ENCODE measurements at regions not wholly inside any gene's neighbourhood (a gene's known extent, or its start where the extent isn't known, plus 50 kb on each side); places are given as distances from the start of the nearest gene placed in this dataset.

GRCh38 chr5:3300726-3301125 lies 294.9 kb upstream of the IRX1 start:
- Histone ChIP-seq H3K4me3 (no peak overlapping the region), H4K20me1 (ENCODE audit: insufficient read depth) (no peaks in the 10 kb centered on the region), H3K4me2 (ENCODE audit: unreplicated experiment) (no peak overlapping the region), H3F3A (ENCODE audit: insufficient read depth) (no peaks in the 10 kb centered on the region), H3K9me3 (ENCODE audit: low read depth) (no peaks in the 10 kb centered on the region), H2AFZ (no peak overlapping the region), H3K4me1 (ENCODE audit: insufficient read depth) (no peaks in the 10 kb centered on the region), H3K36me3 (ENCODE audit: low read depth) (no peaks in the 10 kb centered on the region), H3K27ac (no peak overlapping the region), H3K9ac (no peak overlapping the region), H3K9me2 (ENCODE audit: insufficient read depth) (no peaks in the 10 kb centered on the region), H3K79me2 (ENCODE audit: insufficient read depth) (no peaks in the 10 kb centered on the region), H3K27me3 (replicated peaks; ENCODE audit: insufficient read depth) (no peaks in the 10 kb centered on the region)
- DNase-seq: no peak
- WGBS, 2 experiments (ENCODE audit: low coverage in 1 of 2, low lambda C conversion rate in 2 of 2, missing lambda C conversion rate in 2 of 2): 66 to 74% methylated on average over 13 of the region's 13 CpGs
- in situ Hi-C loops (cut with MboI): no loop called here
- TF ChIP-seq EZH2phosphoT487 (IDR thresholded peaks at IDR 0.05; ENCODE audit: insufficient read depth, low read depth) (no peak), EZH2 (IDR thresholded peaks at IDR 0.05; ENCODE audit: insufficient read depth, poor library complexity, severe bottlenecking) (no peak)

DNA sequence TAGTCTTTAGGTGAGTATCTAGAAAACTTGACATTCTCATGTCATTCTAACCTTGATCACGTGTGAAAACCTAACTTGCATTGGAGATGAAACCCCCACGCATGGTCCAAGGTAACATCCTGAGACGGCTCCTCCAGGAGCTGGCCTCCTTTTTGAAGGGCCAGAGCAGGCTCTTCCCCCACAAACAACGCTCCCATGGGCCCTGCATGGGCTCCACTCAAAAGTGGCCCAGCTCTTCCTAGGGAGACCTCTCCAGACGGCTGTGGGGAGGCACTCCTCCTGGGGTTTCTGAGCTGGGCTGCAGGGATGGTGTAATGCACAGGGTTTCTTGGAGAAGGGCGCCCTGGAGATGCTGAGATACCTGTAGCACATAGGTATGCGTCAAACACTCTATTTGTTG lies 296.2 kb upstream of the IRX1 start:
- in situ Hi-C loops (cut with MboI): no loop called here
- TF ChIP-seq EZH2 (IDR thresholded peaks at IDR 0.05; ENCODE audit: insufficient read depth, poor library complexity, severe bottlenecking): no peak
- no peak for TF ChIP-seq EZH2phosphoT487 (IDR thresholded peaks at IDR 0.05; ENCODE audit: insufficient read depth, low read depth)
- Histone ChIP-seq H3K9me3 (ENCODE audit: low read depth) (no peaks in the 10 kb centered on the region), H3K4me2 (ENCODE audit: unreplicated experiment) (no peak overlapping the region), H3K36me3 (ENCODE audit: low read depth) (no peaks in the 10 kb centered on the region), H3K4me3 (no peak overlapping the region), H3K9ac (no peak overlapping the region), H4K20me1 (ENCODE audit: insufficient read depth) (no peaks in the 10 kb centered on the region), H3K79me2 (ENCODE audit: insufficient read depth) (no peaks in the 10 kb centered on the region), H3K4me1 (ENCODE audit: insufficient read depth) (no peaks in the 10 kb centered on the region), H3K27ac (no peak overlapping the region), H3K9me2 (ENCODE audit: insufficient read depth) (no peaks in the 10 kb centered on the region), H2AFZ (no peak overlapping the region), H3K27me3 (replicated peaks; ENCODE audit: insufficient read depth) (no peaks in the 10 kb centered on the region), H3F3A (ENCODE audit: insufficient read depth) (no peaks in the 10 kb centered on the region)
- DNase-seq: no peak
- 50 to 53% methylated on average over 7 of the region's 7 CpGs for WGBS, 2 experiments (ENCODE audit: low coverage in 1 of 2, low lambda C conversion rate in 2 of 2, missing lambda C conversion rate in 2 of 2)

- H3K9me3 ChIP-seq (ENCODE audit: low read depth): no peaks in the 10 kb centered on the region
- in situ Hi-C loops (cut with MboI): no loop called here
- TF ChIP-seq EZH2 (IDR thresholded peaks at IDR 0.05; ENCODE audit: insufficient read depth, poor library complexity, severe bottlenecking) (no peak), EZH2phosphoT487 (IDR thresholded peaks at IDR 0.05; ENCODE audit: insufficient read depth, low read depth) (no peak)
Measured at GRCh38 chr5:3297853-3298252, 297.8 kb upstream of the IRX1 start.

DNA sequence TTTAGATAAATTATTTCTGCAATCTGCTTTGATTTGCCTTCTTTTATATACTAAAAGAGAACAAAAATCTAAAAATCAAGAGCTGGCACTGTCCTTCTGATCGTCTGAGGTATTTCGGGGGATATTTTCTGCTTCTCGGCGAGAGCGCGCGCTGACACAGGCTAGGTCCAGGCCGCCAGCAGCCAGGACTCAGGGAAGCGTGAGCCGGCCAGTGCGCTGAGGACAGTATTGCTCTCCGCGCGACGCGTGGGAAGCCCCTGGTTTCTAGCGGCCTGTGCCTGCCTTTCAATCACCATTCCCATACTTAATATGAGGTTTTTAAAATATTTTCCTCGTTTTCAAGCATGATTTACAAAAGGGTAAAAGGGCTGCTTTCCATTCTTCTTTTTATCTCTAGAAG lies 307.3 kb upstream of the IRX1 start:
- Histone ChIP-seq H3K36me3 (ENCODE audit: low read depth) (no peaks in the 10 kb centered on the region), H3K79me2 (ENCODE audit: insufficient read depth) (no peaks in the 10 kb centered on the region), H3F3A (ENCODE audit: insufficient read depth) (no peaks in the 10 kb centered on the region), H3K4me1 (ENCODE audit: insufficient read depth) (no peaks in the 10 kb centered on the region), H4K20me1 (ENCODE audit: insufficient read depth) (no peaks in the 10 kb centered on the region), H3K4me3 (no peak overlapping the region), H3K4me2 (ENCODE audit: unreplicated experiment) (no peak overlapping the region), H3K9me3 (ENCODE audit: low read depth) (no peaks in the 10 kb centered on the region), H3K9ac (no peak overlapping the region), H3K27ac (no peak overlapping the region), H3K27me3 (replicated peaks; ENCODE audit: insufficient read depth) (no peaks in the 10 kb centered on the region), H2AFZ (no peak overlapping the region), H3K9me2 (ENCODE audit: insufficient read depth) (no peaks in the 10 kb centered on the region)
- TF ChIP-seq EZH2 (IDR thresholded peaks at IDR 0.05; ENCODE audit: insufficient read depth, poor library complexity, severe bottlenecking) (no peak), EZH2phosphoT487 (IDR thresholded peaks at IDR 0.05; ENCODE audit: insufficient read depth, low read depth) (no peak)
- in situ Hi-C loops (cut with MboI): no loop called here
- no peak for DNase-seq
- WGBS, 2 experiments (ENCODE audit: low coverage in 1 of 2, low lambda C conversion rate in 2 of 2, missing lambda C conversion rate in 2 of 2): 79 to 84% methylated on average over 18 of the region's 18 CpGs

More at GRCh38 chr5:3297853-3298252, 297.8 kb upstream of the IRX1 start:
- Histone ChIP-seq H3K27ac (no peak overlapping the region), H2AFZ (no peak overlapping the region), H3K36me3 (ENCODE audit: low read depth) (no peaks in the 10 kb centered on the region), H3K4me3 (no peak overlapping the region), H3K4me2 (ENCODE audit: unreplicated experiment) (no peak overlapping the region), H3F3A (ENCODE audit: insufficient read depth) (no peaks in the 10 kb centered on the region), H3K9ac (no peak overlapping the region), H3K79me2 (ENCODE audit: insufficient read depth) (no peaks in the 10 kb centered on the region), H4K20me1 (ENCODE audit: insufficient read depth) (no peaks in the 10 kb centered on the region), H3K4me1 (ENCODE audit: insufficient read depth) (no peaks in the 10 kb centered on the region), H3K9me2 (ENCODE audit: insufficient read depth) (no peaks in the 10 kb centered on the region), H3K27me3 (replicated peaks; ENCODE audit: insufficient read depth) (no peaks in the 10 kb centered on the region)
- WGBS, 2 experiments (ENCODE audit: low coverage in 1 of 2, low lambda C conversion rate in 2 of 2, missing lambda C conversion rate in 2 of 2): 51 to 68% methylated on average over 3 of the region's 3 CpGs
- no peak for DNase-seq

GRCh38 chr5:3287516-3287915 lies 308.1 kb upstream of the IRX1 start:
- no peak for DNase-seq
- H3K4me2 ChIP-seq (ENCODE audit: unreplicated experiment): no peak overlapping the region
- H3F3A ChIP-seq (ENCODE audit: insufficient read depth): no peaks in the 10 kb centered on the region
- H3K9me3 ChIP-seq (ENCODE audit: low read depth): no peaks in the 10 kb centered on the region
- no peaks in the 10 kb centered on the region for H3K9me2 ChIP-seq (ENCODE audit: insufficient read depth)
- in situ Hi-C loops (cut with MboI): no loop called here
- H4K20me1 ChIP-seq (ENCODE audit: insufficient read depth): no peaks in the 10 kb centered on the region
- H3K27me3 ChIP-seq (replicated peaks; ENCODE audit: insufficient read depth): no peaks in the 10 kb centered on the region
- no peak overlapping the region for H3K27ac ChIP-seq
- no peaks in the 10 kb centered on the region for H3K4me1 ChIP-seq (ENCODE audit: insufficient read depth)
- no peaks in the 10 kb centered on the region for H3K79me2 ChIP-seq (ENCODE audit: insufficient read depth)
- no peak overlapping the region for H3K9ac ChIP-seq
- H2AFZ ChIP-seq: no peak overlapping the region
- H3K4me3 ChIP-seq: no peak overlapping the region
- H3K36me3 ChIP-seq (ENCODE audit: low read depth): no peaks in the 10 kb centered on the region
- no peak for TF ChIP-seq EZH2 (IDR thresholded peaks at IDR 0.05; ENCODE audit: insufficient read depth, poor library complexity, severe bottlenecking)
- TF ChIP-seq EZH2phosphoT487 (IDR thresholded peaks at IDR 0.05; ENCODE audit: insufficient read depth, low read depth): no peak
- 43 to 48% methylated on average over 9 of the region's 9 CpGs for WGBS, 2 experiments (ENCODE audit: low coverage in 1 of 2, low lambda C conversion rate in 2 of 2, missing lambda C conversion rate in 2 of 2)

All from GM23248 (cell line).